ENCODE measurements at regions not wholly inside any gene's neighbourhood (a gene's known extent, or its start where the extent isn't known, plus 50 kb on each side); places are given as distances from the start of the nearest gene placed in this dataset.

- no peak for TF ChIP-seq GATA2 (IDR thresholded peaks at IDR 0.05; ENCODE audit: low read depth, low read length)
- no peak for TF ChIP-seq GATA3 (IDR thresholded peaks at IDR 0.05; ENCODE audit: low read depth, low read length)
Measured at GRCh38 chr5:3793162-3793561, 197.5 kb downstream of the IRX1 start.
